ENCODE measurements at regions not wholly inside any gene's neighbourhood (a gene's known extent, or its start where the extent isn't known, plus 50 kb on each side); places are given as distances from the start of the nearest gene placed in this dataset.
"Not testable (repeated sequence)": the region's sequence is repeated elsewhere in the genome, so short reads cannot be mapped to it uniquely, and the experiment has no call there.

DNA sequence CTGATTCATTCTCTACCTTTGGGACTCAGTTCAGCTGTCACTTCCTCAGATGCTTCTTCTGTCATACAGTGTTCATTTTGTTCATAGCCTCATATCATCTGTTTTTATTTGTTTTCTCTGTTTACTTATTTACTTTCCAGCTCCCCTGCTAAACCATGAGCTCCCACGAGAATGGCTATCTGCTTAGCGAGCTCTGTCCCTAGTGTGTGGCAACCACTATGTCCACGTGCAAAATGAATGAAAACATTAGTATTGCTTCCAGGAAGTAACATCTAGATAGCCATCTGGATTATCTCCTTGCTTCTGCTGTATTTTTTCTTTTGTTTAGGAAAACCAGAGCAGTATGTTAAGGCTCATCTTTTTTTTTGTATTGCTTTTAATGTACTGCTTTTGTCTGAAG lies 417.0 kb upstream of the SLC35B3 start:
- no peaks in the 10 kb centered on the region for H3K4me1 ChIP-seq (ENCODE audit: control insufficient read depth, insufficient read depth, low read length)
- Mint-ChIP-seq H3K4me1 (no peaks in the 10 kb centered on the region), H3K9me3 (peaks cover 13 to 23% of the 10 kb centered on the region in 2 donors), H3K27me3 (ENCODE audit: low read depth in 2 of 2) (peaks cover 0 to 3% of the 10 kb centered on the region in 2 donors), H3K27ac (no peak overlapping the region), H3K36me3 (no peaks in the 10 kb centered on the region), H3K4me3 (no peak overlapping the region)
- intact Hi-C loops (cut with micrococcal nuclease): no loop called here
- no peak overlapping the region for H3K27ac ChIP-seq (ENCODE audit: low read length)
- 54% methylated on average over 3 of the region's 3 CpGs for WGBS (ENCODE audit: insufficient coverage)
- H3K27me3 ChIP-seq (ENCODE audit: control insufficient read depth, insufficient read depth, low read length): no peaks in the 10 kb centered on the region
- no peaks in the 10 kb centered on the region for H3K9me3 ChIP-seq (ENCODE audit: control insufficient read depth, insufficient read depth, low read length)
- TF ChIP-seq, protein P1, sequence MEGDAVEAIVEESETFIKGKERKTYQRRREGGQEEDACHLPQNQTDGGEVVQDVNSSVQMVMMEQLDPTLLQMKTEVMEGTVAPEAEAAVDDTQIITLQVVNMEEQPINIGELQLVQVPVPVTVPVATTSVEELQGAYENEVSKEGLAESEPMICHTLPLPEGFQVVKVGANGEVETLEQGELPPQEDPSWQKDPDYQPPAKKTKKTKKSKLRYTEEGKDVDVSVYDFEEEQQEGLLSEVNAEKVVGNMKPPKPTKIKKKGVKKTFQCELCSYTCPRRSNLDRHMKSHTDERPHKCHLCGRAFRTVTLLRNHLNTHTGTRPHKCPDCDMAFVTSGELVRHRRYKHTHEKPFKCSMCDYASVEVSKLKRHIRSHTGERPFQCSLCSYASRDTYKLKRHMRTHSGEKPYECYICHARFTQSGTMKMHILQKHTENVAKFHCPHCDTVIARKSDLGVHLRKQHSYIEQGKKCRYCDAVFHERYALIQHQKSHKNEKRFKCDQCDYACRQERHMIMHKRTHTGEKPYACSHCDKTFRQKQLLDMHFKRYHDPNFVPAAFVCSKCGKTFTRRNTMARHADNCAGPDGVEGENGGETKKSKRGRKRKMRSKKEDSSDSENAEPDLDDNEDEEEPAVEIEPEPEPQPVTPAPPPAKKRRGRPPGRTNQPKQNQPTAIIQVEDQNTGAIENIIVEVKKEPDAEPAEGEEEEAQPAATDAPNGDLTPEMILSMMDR (IDR thresholded peaks at IDR 0.05): no peak
- no peaks in the 10 kb centered on the region for H3K36me3 ChIP-seq (ENCODE audit: control insufficient read depth, insufficient read depth, low read length)
- ATAC-seq: no peak
- DNase-seq: no peak
- H3K4me3 ChIP-seq (ENCODE audit: low read length): no peak overlapping the region

DNA sequence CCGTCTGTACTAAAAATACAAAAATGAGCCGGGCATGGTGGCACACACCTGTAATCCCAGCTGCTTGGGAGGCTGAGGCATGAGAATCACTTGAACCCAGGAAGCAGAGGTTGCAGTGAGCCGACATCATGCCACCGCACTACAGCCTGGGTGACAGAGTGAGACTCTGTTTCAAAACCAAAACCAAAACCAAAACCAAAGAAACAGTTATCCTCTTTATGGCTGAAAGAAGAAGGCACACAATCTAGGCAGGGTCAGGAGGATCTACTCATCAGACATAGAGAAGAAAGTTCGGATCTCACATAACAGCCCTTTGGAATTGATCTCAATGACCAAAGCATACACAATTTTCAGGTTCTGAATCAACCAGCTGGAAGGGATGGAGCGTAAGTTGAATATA lies 411.3 kb upstream of the SLC35B3 start:
- H3K27ac Mint-ChIP-seq; H3K27ac ChIP-seq (ENCODE audit: low read length); H3K9me3 ChIP-seq (ENCODE audit: control insufficient read depth, insufficient read depth, low read length); intact Hi-C loops (cut with micrococcal nuclease); H3K4me3 ChIP-seq (ENCODE audit: low read length); DNase-seq; H3K4me1 Mint-ChIP-seq; H3K36me3 Mint-ChIP-seq; H3K36me3 ChIP-seq (ENCODE audit: control insufficient read depth, insufficient read depth, low read length); H3K4me3 Mint-ChIP-seq; H3K27me3 ChIP-seq (ENCODE audit: control insufficient read depth, insufficient read depth, low read length); H3K27me3 Mint-ChIP-seq (ENCODE audit: low read depth in 2 of 2); H3K4me1 ChIP-seq (ENCODE audit: control insufficient read depth, insufficient read depth, low read length); ATAC-seq: not testable (repeated sequence)
- whole genome bisulfite sequencing (ENCODE audit: insufficient coverage): 90% methylated on average over 6 of the region's 6 CpGs
- H3K9me3 Mint-ChIP-seq: peaks cover 5 to 13% of the 10 kb centered on the region in 2 donors

DNA sequence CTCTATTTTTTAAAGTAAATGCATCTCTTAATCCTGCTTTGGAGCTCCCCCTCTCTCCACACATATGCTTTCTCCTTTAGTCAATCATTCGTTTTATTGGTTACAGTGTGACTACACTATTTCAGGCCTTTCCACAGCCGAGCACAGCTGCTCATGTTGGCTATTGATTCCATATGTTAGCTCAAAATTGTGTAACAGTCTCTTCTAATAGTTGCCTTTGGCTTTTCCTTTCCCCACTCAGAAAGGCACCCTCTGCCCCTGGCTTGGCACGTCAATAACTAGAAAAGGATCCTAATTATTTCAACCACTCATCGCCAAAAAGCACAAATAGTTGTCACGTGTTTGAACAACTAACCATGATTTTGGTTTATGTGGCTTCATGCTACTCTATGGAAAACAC lies 410.3 kb upstream of the SLC35B3 start:
- no peaks in the 10 kb centered on the region for H3K4me1 ChIP-seq (ENCODE audit: control insufficient read depth, insufficient read depth, low read length)
- Mint-ChIP-seq H3K27ac (no peak overlapping the region), H3K9me3 (peaks cover 5 to 11% of the 10 kb centered on the region in 2 donors), H3K4me1 (no peaks in the 10 kb centered on the region), H3K27me3 (ENCODE audit: low read depth in 2 of 2) (no peaks in the 10 kb centered on the region), H3K4me3 (no peak overlapping the region), H3K36me3 (no peaks in the 10 kb centered on the region)
- H3K27me3 ChIP-seq (ENCODE audit: control insufficient read depth, insufficient read depth, low read length): no peaks in the 10 kb centered on the region
- TF ChIP-seq, protein P1 (IDR thresholded peaks at IDR 0.05): no peak
- H3K27ac ChIP-seq (ENCODE audit: low read length): no peak overlapping the region
- 89% methylated on average over 5 of the region's 5 CpGs for WGBS (ENCODE audit: insufficient coverage)
- no peaks in the 10 kb centered on the region for H3K36me3 ChIP-seq (ENCODE audit: control insufficient read depth, insufficient read depth, low read length)
- H3K4me3 ChIP-seq (ENCODE audit: low read length): no peak overlapping the region
- intact Hi-C loops (cut with micrococcal nuclease): no loop called here
- ATAC-seq (no peak), DNase-seq (no peak)
- H3K9me3 ChIP-seq (ENCODE audit: control insufficient read depth, insufficient read depth, low read length): no peaks in the 10 kb centered on the region

DNA sequence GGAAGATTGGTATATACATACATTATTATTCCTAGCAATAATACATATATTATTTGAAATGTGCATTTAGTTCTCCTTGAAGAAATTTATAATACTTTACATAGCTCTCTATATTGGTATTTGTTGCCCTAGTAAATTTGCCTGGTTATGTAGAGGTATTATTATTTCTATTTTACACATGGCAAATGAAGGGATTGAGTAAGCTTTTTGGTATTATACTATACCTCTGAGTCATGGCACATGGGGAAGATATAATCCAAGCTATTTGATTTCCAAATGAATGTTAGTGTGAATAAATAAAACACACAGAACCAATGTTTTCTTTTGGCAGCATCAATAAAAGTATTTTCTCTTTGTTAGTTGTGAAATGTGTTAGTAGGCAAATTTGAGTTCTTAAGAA lies 409.6 kb upstream of the SLC35B3 start:
- intact Hi-C loops (cut with micrococcal nuclease): no loop called here
- peaks cover 6 to 9% of the 10 kb centered on the region in 2 donors for H3K9me3 Mint-ChIP-seq
- Histone ChIP-seq H3K27me3 (ENCODE audit: control insufficient read depth, insufficient read depth, low read length) (no peaks in the 10 kb centered on the region), H3K36me3 (ENCODE audit: control insufficient read depth, insufficient read depth, low read length) (no peaks in the 10 kb centered on the region), H3K4me3 (ENCODE audit: low read length) (no peak overlapping the region), H3K27ac (ENCODE audit: low read length) (no peak overlapping the region), H3K9me3 (ENCODE audit: control insufficient read depth, insufficient read depth, low read length) (no peaks in the 10 kb centered on the region), H3K4me1 (ENCODE audit: control insufficient read depth, insufficient read depth, low read length) (no peaks in the 10 kb centered on the region)
- no peaks in the 10 kb centered on the region for H3K4me1 Mint-ChIP-seq
- ATAC-seq (no peak), DNase-seq (no peak)
- no peaks in the 10 kb centered on the region for H3K36me3 Mint-ChIP-seq
- H3K27ac Mint-ChIP-seq: no peak overlapping the region
- no peak overlapping the region for H3K4me3 Mint-ChIP-seq
- no peaks in the 10 kb centered on the region for H3K27me3 Mint-ChIP-seq (ENCODE audit: low read depth in 2 of 2)
- TF ChIP-seq, protein P1 (IDR thresholded peaks at IDR 0.05): no peak

Data from natural killer cell (primary cell).